GM12878 (cell line): ENCODE measurements at regions not wholly inside any gene's neighbourhood (a gene's known extent, or its start where the extent isn't known, plus 50 kb on each side); places are given as distances from the start of the nearest gene placed in this dataset.

Source experiments
- ATAC-seq: fragments of 200-7000 bp; cut with Tn5 transposase; 3 replicates; pipeline ENCODE4 v1.9.1; 2020; ENCODE audit warnings: mild to moderate bottlenecking, moderate library complexity
- BruUV-seq: library from RNA; stranded (reverse); fragments of 400-500 nt; replicated peaks from 2 replicates; lab custom pipeline; 2021; lab: Mats Ljungman, UMichigan
- CTCF ChIA-PET: fragments of 300-600 bp; sonication (Branson Sonifier 250); formaldehyde crosslinking; extraction: SDS; loops from one replicate; lab custom pipeline; 2021; ENCODE audit warnings: inconsistent platforms; lab: Yijun Ruan, JAX
- POLR2A ChIA-PET: fragments of 350-600 bp; formaldehyde crosslinking; extraction: SDS; loops from one replicate; lab custom pipeline; 2021; ENCODE audit warnings: inconsistent platforms; lab: Charles Lee
- RAD21 ChIA-PET: fragments of 300-600 bp; sonication (Branson Sonifier 250); formaldehyde crosslinking; loops from one replicate; lab custom pipeline; 2023; ENCODE audit warnings: antibody characterized with exemption; ENCODE audit not compliant: unreplicated experiment; lab: Charles Lee
- SMC1A ChIA-PET: fragments of 300-600 bp; sonication (Branson Sonifier 250); formaldehyde crosslinking; loops from one replicate; lab custom pipeline; 2023; ENCODE audit not compliant: unreplicated experiment, uncharacterized antibody; lab: Charles Lee
- DNase-seq: peaks from one replicate; pipeline ENCODE4 v3.0.0-alpha.2; 2011; ENCODE audit warnings: low read depth, low spot score
- FAIRE-seq: peaks from 3 replicates; lab custom pipeline; 2011; peaks lifted over from hg19 to GRCh38; lab: Jason Lieb, UNC
- H2AFZ ChIP-seq: 2 replicates; pipeline ENCODE4 v1.6.0; 2011; ENCODE audit warnings: low read depth, low read length, control low read depth; ENCODE audit not compliant: control insufficient read depth
- H3K27ac ChIP-seq: 2 replicates; pipeline ENCODE4 v1.5.1; 2011; ENCODE audit warnings: control low read depth; ENCODE audit not compliant: control insufficient read depth, insufficient read depth
- H3K27me3 ChIP-seq, 2 experiments: replicated peaks in 1 of 2; 2 replicates each; pipeline versions ENCODE4 v1.6.0 to v1.6.1; 2011; ENCODE audit warnings: low read length in 1 of 2; ENCODE audit not compliant: control insufficient read depth in 2 of 2, insufficient read depth in 2 of 2
- H3K36me3 ChIP-seq, 2 experiments: 2 replicates each; pipeline ENCODE4 v1.5.1; 2011; ENCODE audit warnings: low read length in 1 of 2; ENCODE audit not compliant: control insufficient read depth in 2 of 2, insufficient read depth in 2 of 2
- H3K4me1 ChIP-seq: 2 replicates; pipeline ENCODE4 v1.6.1; 2011; ENCODE audit warnings: mild to moderate bottlenecking, low read length, moderate library complexity, mixed read lengths; ENCODE audit not compliant: control insufficient read depth, insufficient read depth
- H3K4me2 ChIP-seq: 2 replicates; pipeline ENCODE4 v1.6.0; 2011; ENCODE audit warnings: control low read depth; ENCODE audit not compliant: control insufficient read depth, insufficient read depth
- H3K4me3 ChIP-seq: fragments of 200-600 bp; sonication (generic); 2 replicates; pipeline ENCODE4 v1.5.1; 2016
- H3K79me2 ChIP-seq: 2 replicates; pipeline ENCODE4 v1.6.0; 2011; ENCODE audit warnings: low read length; ENCODE audit not compliant: control insufficient read depth, insufficient read depth
- H3K9ac ChIP-seq: 2 replicates; pipeline ENCODE4 v1.8.0; 2011; ENCODE audit warnings: low read length, control low read depth, mixed read lengths; ENCODE audit not compliant: control insufficient read depth, insufficient read depth
- H3K9me3 ChIP-seq: replicated peaks from 3 replicates; pipeline ENCODE4 v1.5.1; 2011; ENCODE audit warnings: mild to moderate bottlenecking, low read length; ENCODE audit not compliant: control insufficient read depth, insufficient read depth
- H4K20me1 ChIP-seq: 2 replicates; pipeline ENCODE4 v1.6.0; 2011; ENCODE audit not compliant: control insufficient read depth, insufficient read depth
- CBFB ChIP-seq: IDR thresholded peaks from 2 replicates; pipeline ENCODE4 v1.6.1; 2016; ENCODE audit warnings: antibody characterized with exemption, low read depth
- EED ChIP-seq: sonication (generic); IDR thresholded peaks from 2 replicates; pipeline ENCODE4 v1.6.1; 2016; ENCODE audit warnings: antibody characterized with exemption, low read depth
- ETV6 ChIP-seq, 2 experiments: fragments of 450-650 bp in 1 of 2; IDR thresholded peaks in 1 of 2; conservative IDR thresholded peaks in 1 of 2; 2 replicates each; pipeline ENCODE4 v1.6.1; 2014; ENCODE audit warnings: antibody characterized with exemption in 1 of 2, borderline replicate concordance in 1 of 2, low read depth in 1 of 2, mild to moderate bottlenecking in 1 of 2, moderate library complexity in 1 of 2
- IKZF2 ChIP-seq, 2 experiments: fragments of 450-650 bp; IDR thresholded peaks; 2 replicates each; pipeline ENCODE4 v1.6.1; 2017; ENCODE audit warnings: mild to moderate bottlenecking in 2 of 2, moderate library complexity in 2 of 2
- KAT2A ChIP-seq: conservative IDR thresholded peaks from 2 replicates; pipeline ENCODE4 v1.6.1; 2011; ENCODE audit warnings: low read depth, low read length; ENCODE audit not compliant: control insufficient read depth
- PKNOX1 ChIP-seq: fragments of 450-650 bp; IDR thresholded peaks from 2 replicates; pipeline ENCODE4 v1.6.1; 2016; ENCODE audit warnings: mild to moderate bottlenecking
- POLR2AphosphoS5 ChIP-seq: IDR thresholded peaks from 2 replicates; pipeline ENCODE4 v1.6.1; 2011; ENCODE audit warnings: mild to moderate bottlenecking, low read length, inconsistent platforms
- RAD21 ChIP-seq: IDR thresholded peaks from 2 replicates; pipeline ENCODE4 v1.6.1; 2011; ENCODE audit warnings: mild to moderate bottlenecking, low read depth, low read length, moderate library complexity; ENCODE audit not compliant: insufficient read depth
- ZBTB11 ChIP-seq: fragments of 450-650 bp; formaldehyde crosslinking; IDR thresholded peaks from 2 replicates; pipeline ENCODE4 v1.5.0; 2022; ENCODE audit warnings: mild to moderate bottlenecking, missing genetic modification characterization
- ZBTB33 ChIP-seq: fragments of 450-650 bp; IDR thresholded peaks from 2 replicates; pipeline ENCODE4 v1.6.1; 2017; ENCODE audit warnings: mild to moderate bottlenecking
- ZBTB40 ChIP-seq: fragments of 450-650 bp; IDR thresholded peaks from 2 replicates; pipeline ENCODE4 v1.6.1; 2016; ENCODE audit warnings: mild to moderate bottlenecking, moderate library complexity, borderline replicate concordance
- ZNF274 ChIP-seq: IDR thresholded peaks from one replicate; pipeline ENCODE4 v1.8.0; 2011; ENCODE audit not compliant: insufficient read length, insufficient read depth
- ZNF384 ChIP-seq: IDR thresholded peaks from 2 replicates; pipeline ENCODE4 v1.6.1; 2012; ENCODE audit warnings: low read depth, mild to moderate bottlenecking, low read length, improper control_type of control experiment, borderline replicate concordance
- WGBS: methylation state at CpG from one replicate; pipeline ENCODE4 v1.1.6; 2016; ENCODE audit warnings: low lambda C conversion rate; ENCODE audit not compliant: insufficient replicate concordance, insufficient coverage; ENCODE audit errors: missing lambda C conversion rate; 5-methylcytosine and 5-hydroxymethylcytosine counted together
- in situ Hi-C: fragments of 300-500 bp; cut with MboI; formaldehyde crosslinking; loops from 9 replicates; pipeline ENCODE4 v1.14.3; 2018; ENCODE audit warnings: mixed read lengths
- intact Hi-C: fragments of 100-400 bp; cut with micrococcal nuclease; formaldehyde crosslinking; loops from one replicate; pipeline ENCODE4 v1.14.2; 2022; ENCODE audit not compliant: unreplicated experiment

- Histone ChIP-seq H3K4me3 (no peak overlapping the region), H3K4me2 (no peak overlapping the region), H3K79me2 (no peaks in the 10 kb centered on the region), H4K20me1 (no peaks in the 10 kb centered on the region), H3K36me3 (no peaks in the 10 kb centered on the region), H3K9me3 (no peaks in the 10 kb centered on the region), H2AFZ (no peak overlapping the region), H3K27me3 (no peaks in the 10 kb centered on the region), H3K27ac (no peak overlapping the region), H3K9ac (no peak overlapping the region), H3K4me1 (no peaks in the 10 kb centered on the region)
- RAD21 ChIA-PET = no interaction called here
- 5% methylated on average over 4 of the region's 4 CpGs for WGBS
- SMC1A ChIA-PET = no interaction called here
- POLR2A ChIA-PET = no interaction called here
- no TSS peak for BruUV-seq
- intact Hi-C loops (no loop called here), in situ Hi-C loops (no loop called here)
- DNase-seq (no peak), FAIRE-seq (no peak), ATAC-seq (no peak)
- CTCF ChIA-PET = interaction anchor here (0.6 kb wide), 1 partner anchor 10 kb away, joined by 3 read pairs; no protein-coding TSS in a partner anchor
- no peak for TF ChIP-seq ETV6 (conservative IDR thresholded peaks at IDR 0.05 in 1 of 2, IDR thresholded peaks at IDR 0.05 in 1 of 2; ENCODE audit: borderline replicate concordance in 1 of 2, low read depth in 1 of 2)
- TF ChIP-seq ZBTB40 = no peak
- no peak for TF ChIP-seq ZNF274
- no peak for TF ChIP-seq CBFB
- no peak for TF ChIP-seq ZBTB33
- no peak for TF ChIP-seq RAD21
- TF ChIP-seq PKNOX1 = no peak
- TF ChIP-seq KAT2A = no peak
- TF ChIP-seq ZBTB11 (CRISPR knock-in tag) = no peak
- TF ChIP-seq ZNF384 = no peak
- TF ChIP-seq EED = no peak
- no peak for TF ChIP-seq IKZF2 (IDR thresholded peaks at IDR 0.05)
- TF ChIP-seq POLR2AphosphoS5 = no peak
Measured at GRCh38 chr1:214918745-214919144, 163.8 kb upstream of the KCNK2 start.
